Common myeloid progenitor, CD34-positive (primary cell): ENCODE measurements at regions not wholly inside any gene's neighbourhood (a gene's known extent, or its start where the extent isn't known, plus 50 kb on each side); places are given as distances from the start of the nearest gene placed in this dataset.
A peak's percentile ranks its signal among the peaks of the same experiment; 100 is the strongest.

Experiments used
- CTCF ChIA-PET: fragments of 350-600 bp; sonication (Branson Sonifier 250); formaldehyde crosslinking; loops from one replicate; lab custom pipeline; 2021; ENCODE audit warnings: antibody characterized with exemption; lab: Charles Lee
- POLR2A ChIA-PET: fragments of 350-600 bp; sonication (Branson Sonifier 250); formaldehyde crosslinking; loops from one replicate; lab custom pipeline; 2021; ENCODE audit warnings: antibody characterized with exemption; lab: Charles Lee
- DNase-seq, 3 donors: peaks; one replicate each; pipeline versions ENCODE4 v3.0.0 to v3.0.0-alpha.2; 2013
- H3K27ac ChIP-seq, 2 experiments: 1 replicate in 1 of 2; 2 replicates in 1 of 2; pipeline ENCODE4 v1.7.0; 2013; ENCODE audit warnings: inconsistent platforms in 2 of 2, low read length in 2 of 2, mild to moderate bottlenecking in 2 of 2, low read depth in 1 of 2, moderate library complexity in 1 of 2; ENCODE audit not compliant: severe bottlenecking in 2 of 2, insufficient read depth in 1 of 2, poor library complexity in 1 of 2
- H3K27me3 ChIP-seq, 5 experiments: replicated peaks in 2 of 5; 1 replicate in 3 of 5; 2 replicates in 2 of 5; pipeline versions ENCODE4 v1.6.1 to v1.7.0; 2013; ENCODE audit warnings: low read length in 4 of 5, mild to moderate bottlenecking in 2 of 5, moderate library complexity in 2 of 5, inconsistent platforms in 1 of 5; ENCODE audit not compliant: insufficient read depth in 5 of 5, control insufficient read depth in 4 of 5
- H3K36me3 ChIP-seq, 4 experiments: 1 replicate in 2 of 4; 2 replicates in 2 of 4; pipeline versions ENCODE4 v1.6.1 to v1.7.0; 2013; ENCODE audit warnings: low read length in 3 of 4, control low read depth in 1 of 4, mild to moderate bottlenecking in 1 of 4; ENCODE audit not compliant: control insufficient read depth in 4 of 4, insufficient read depth in 4 of 4
- H3K4me1 ChIP-seq, 4 experiments: 1 replicate in 3 of 4; 2 replicates in 1 of 4; pipeline versions ENCODE4 v1.6.1 to v1.7.1; 2013; ENCODE audit warnings: low read length in 3 of 4, mild to moderate bottlenecking in 3 of 4, control low read depth in 1 of 4, inconsistent platforms in 1 of 4, moderate library complexity in 1 of 4; ENCODE audit not compliant: control insufficient read depth in 4 of 4, insufficient read depth in 4 of 4; ENCODE audit errors: control extremely low read depth in 1 of 4
- H3K4me3 ChIP-seq, 7 experiments: 1 replicate in 4 of 7; 2 replicates in 3 of 7; pipeline versions ENCODE4 v1.5.1 to v1.7.0; 2013; ENCODE audit warnings: mild to moderate bottlenecking in 7 of 7, low read length in 6 of 7, moderate library complexity in 6 of 7, inconsistent platforms in 2 of 7, low read depth in 2 of 7, control low read depth in 1 of 7; ENCODE audit not compliant: insufficient read depth in 4 of 7, control insufficient read depth in 1 of 7; ENCODE audit errors: extremely low read depth in 1 of 7
- H3K9me3 ChIP-seq, 5 experiments: 1 replicate in 4 of 5; 2 replicates in 1 of 5; pipeline versions ENCODE4 v1.6.1 to v1.7.1; 2013; ENCODE audit warnings: low read length in 4 of 5, mild to moderate bottlenecking in 2 of 5, inconsistent platforms in 1 of 5, low read depth in 1 of 5, moderate library complexity in 1 of 5; ENCODE audit not compliant: control insufficient read depth in 4 of 5, insufficient read depth in 2 of 5; ENCODE audit errors: control extremely low read depth in 1 of 5
- WGBS: methylation state at CpG from one replicate; pipeline ENCODE4 v1.1.5; 2013; ENCODE audit not compliant: insufficient coverage; 5-methylcytosine and 5-hydroxymethylcytosine counted together

- peaks cover 9 to 27% (median 19%) of the 10 kb centered on the region in 4 experiments for H3K4me1 ChIP-seq
- no peaks in the 10 kb centered on the region for H3K27me3 ChIP-seq
- ChIA-PET POLR2A (no interaction called here), CTCF (no interaction called here)
- DNase-seq: peak in 2 of 3 donors; percentile 9 to 30
- 59% methylated on average over 11 of the region's 11 CpGs for WGBS
- H3K36me3 ChIP-seq: no peaks in the 10 kb centered on the region
- H3K27ac ChIP-seq: peak overlapping the region in 1 of 2 experiments; percentile 57
- no peak overlapping the region for H3K4me3 ChIP-seq
- H3K9me3 ChIP-seq: no peaks in the 10 kb centered on the region
Observed at GRCh38 chr21:35106246-35106835, 57.2 kb upstream of the RUNX1 start.

GRCh38 chr21:35102488-35103371, 53.6 kb upstream of the RUNX1 start:
- H3K4me1 ChIP-seq: peaks cover 9 to 31% (median 21%) of the 10 kb centered on the region in 4 experiments
- no peaks in the 10 kb centered on the region for H3K36me3 ChIP-seq
- WGBS: 0% methylated on average over 8 of the region's 8 CpGs
- peak overlapping the region in 1 of 2 experiments; percentile 72 for H3K27ac ChIP-seq
- DNase-seq: peak; percentile 90 to 98 (median 96)
- no peaks in the 10 kb centered on the region for H3K27me3 ChIP-seq
- ChIA-PET CTCF (interaction anchor here (0.7 to 1.3 kb wide), 3 partner anchors 10 to 16 kb away, joined by 3 to 4 read pairs (median 3); no protein-coding TSS in a partner anchor), POLR2A (interaction anchor here (0.9 kb wide), 1 partner anchor 213 kb away, joined by 3 read pairs; no protein-coding TSS in a partner anchor)
- H3K4me3 ChIP-seq: peak overlapping the region in 5 of 7 experiments; percentile 20 to 51 (median 43)
- no peaks in the 10 kb centered on the region for H3K9me3 ChIP-seq

- ChIA-PET POLR2A (interaction anchor here (0.7 kb wide), 1 partner anchor 450 kb away, joined by 3 read pairs; no protein-coding TSS in a partner anchor), CTCF (no interaction called here)
- no peak overlapping the region for H3K27ac ChIP-seq
- 96% methylated on average over 6 of the region's 8 CpGs for WGBS
- H3K36me3 ChIP-seq: no peaks in the 10 kb centered on the region
- H3K9me3 ChIP-seq: no peaks in the 10 kb centered on the region
- no peak overlapping the region for H3K4me3 ChIP-seq
- no peaks in the 10 kb centered on the region for H3K27me3 ChIP-seq
- peaks cover 9 to 26% (median 19%) of the 10 kb centered on the region in 4 experiments for H3K4me1 ChIP-seq
- no peak for DNase-seq
Observed at GRCh38 chr21:35100349-35100811, 51.3 kb upstream of the RUNX1 start.

DNA sequence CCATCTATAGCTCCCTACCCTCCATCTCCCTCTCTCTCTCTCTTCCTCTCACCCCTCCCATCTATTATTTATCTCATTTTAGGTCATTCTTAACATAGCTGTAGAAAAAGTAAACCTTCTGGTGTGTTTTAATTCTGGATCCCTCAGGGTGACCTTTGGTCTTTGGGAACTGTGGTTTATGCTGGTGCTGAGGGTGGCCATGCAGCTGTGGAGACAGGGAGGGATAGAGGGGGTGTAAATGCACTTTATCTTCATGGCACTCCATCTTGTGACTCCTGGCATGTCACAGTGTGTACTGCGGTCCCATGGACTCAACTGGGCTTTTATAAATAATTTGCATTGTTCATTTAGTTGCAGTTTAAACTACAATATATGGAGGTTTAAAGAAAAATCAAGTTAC, 50.2 kb upstream of the RUNX1 start:
- CTCF ChIA-PET: no interaction called here
- Histone ChIP-seq H3K4me1 (peaks cover 9 to 26% (median 19%) of the 10 kb centered on the region in 4 experiments), H3K4me3 (no peak overlapping the region), H3K9me3 (peaks cover 0 to 2% (median 0%) of the 10 kb centered on the region in 5 experiments), H3K36me3 (no peaks in the 10 kb centered on the region), H3K27ac (no peak overlapping the region), H3K27me3 (no peaks in the 10 kb centered on the region)
- DNase-seq: no peak
- POLR2A ChIA-PET: no interaction called here
- WGBS: no CpG with 5 or more reads among the region's 1 CpG
